ENCODE measurements at regions not wholly inside any gene's neighbourhood (a gene's known extent, or its start where the extent isn't known, plus 50 kb on each side); places are given as distances from the start of the nearest gene placed in this dataset.

DNA sequence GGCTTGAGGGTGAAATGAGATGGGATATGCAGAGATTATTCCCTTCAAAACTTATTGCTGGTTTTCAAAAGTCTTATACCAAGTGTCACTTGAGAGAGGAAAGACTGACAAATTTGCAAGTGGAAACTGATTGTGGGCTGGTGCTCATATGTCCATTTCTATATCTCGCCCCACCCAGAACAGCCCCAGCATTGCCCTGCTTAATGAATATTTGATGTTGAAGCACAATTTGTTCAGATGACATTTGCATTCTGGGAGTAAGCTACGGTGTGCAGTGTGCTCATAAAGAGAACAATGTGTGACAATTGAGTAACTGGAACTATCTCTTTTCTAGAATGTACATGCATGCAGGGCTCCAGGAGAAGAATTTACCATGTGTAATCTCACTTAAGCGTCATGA lies 223.5 kb upstream of the TRPC5 start:
- TF ChIP-seq, protein P1, sequence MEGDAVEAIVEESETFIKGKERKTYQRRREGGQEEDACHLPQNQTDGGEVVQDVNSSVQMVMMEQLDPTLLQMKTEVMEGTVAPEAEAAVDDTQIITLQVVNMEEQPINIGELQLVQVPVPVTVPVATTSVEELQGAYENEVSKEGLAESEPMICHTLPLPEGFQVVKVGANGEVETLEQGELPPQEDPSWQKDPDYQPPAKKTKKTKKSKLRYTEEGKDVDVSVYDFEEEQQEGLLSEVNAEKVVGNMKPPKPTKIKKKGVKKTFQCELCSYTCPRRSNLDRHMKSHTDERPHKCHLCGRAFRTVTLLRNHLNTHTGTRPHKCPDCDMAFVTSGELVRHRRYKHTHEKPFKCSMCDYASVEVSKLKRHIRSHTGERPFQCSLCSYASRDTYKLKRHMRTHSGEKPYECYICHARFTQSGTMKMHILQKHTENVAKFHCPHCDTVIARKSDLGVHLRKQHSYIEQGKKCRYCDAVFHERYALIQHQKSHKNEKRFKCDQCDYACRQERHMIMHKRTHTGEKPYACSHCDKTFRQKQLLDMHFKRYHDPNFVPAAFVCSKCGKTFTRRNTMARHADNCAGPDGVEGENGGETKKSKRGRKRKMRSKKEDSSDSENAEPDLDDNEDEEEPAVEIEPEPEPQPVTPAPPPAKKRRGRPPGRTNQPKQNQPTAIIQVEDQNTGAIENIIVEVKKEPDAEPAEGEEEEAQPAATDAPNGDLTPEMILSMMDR (IDR thresholded peaks at IDR 0.05; ENCODE audit: control extremely low read depth, extremely low read depth): no peak
- Histone ChIP-seq H3K4me3 (no peak overlapping the region), H3K4me1 (ENCODE audit: control insufficient read depth in 5 of 5, insufficient read depth in 5 of 5, low read length in 5 of 5) (no peaks in the 10 kb centered on the region), H3K27me3 (ENCODE audit: control insufficient read depth in 3 of 3, insufficient read depth in 3 of 3, low read length in 2 of 3) (peaks cover 0 to 29% (median 3%) of the 10 kb centered on the region in 3 donors), H3K27ac (ENCODE audit: low read depth in 1 of 2, low read length in 1 of 2) (no peak overlapping the region), H3K9ac (ENCODE audit: insufficient read depth in 1 of 2, low read length in 2 of 2) (no peak overlapping the region), H3K36me3 (ENCODE audit: control insufficient read depth in 4 of 4, insufficient read depth in 4 of 4, low read length in 4 of 4) (no peaks in the 10 kb centered on the region), H3K9me3 (ENCODE audit: control insufficient read depth in 4 of 4, insufficient read depth in 3 of 4, low read length in 3 of 4) (no peaks in the 10 kb centered on the region)
- ATAC-seq (ENCODE audit: insufficient read depth, low FRiP score) (no peak), DNase-seq (no peak)
- 61 to 86% methylated on average over 3 of the region's 3 CpGs for WGBS, 2 donors

DNA sequence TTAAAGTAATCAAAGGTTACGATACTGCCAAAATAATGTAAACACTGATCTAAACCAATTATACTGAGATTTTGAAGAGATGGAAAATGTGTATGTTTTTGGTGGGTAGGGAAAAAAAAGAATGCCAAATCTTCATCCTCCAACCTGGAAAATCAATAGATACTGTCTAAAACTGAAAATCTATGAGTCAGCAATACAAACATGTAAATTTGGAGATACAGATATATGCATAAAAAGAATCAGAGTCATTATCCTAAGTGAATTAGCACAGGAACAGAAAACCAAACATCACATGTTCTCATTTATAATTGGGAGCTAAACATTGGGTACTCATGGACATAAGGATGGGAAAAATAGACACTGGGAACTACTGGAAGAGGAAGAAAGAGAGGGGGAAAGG lies 197.4 kb upstream of the TRPC5 start:
- ATAC-seq (ENCODE audit: insufficient read depth, low FRiP score): no peak
- no peak overlapping the region for H3K9ac ChIP-seq (ENCODE audit: insufficient read depth in 1 of 2, low read length in 2 of 2)

DNA sequence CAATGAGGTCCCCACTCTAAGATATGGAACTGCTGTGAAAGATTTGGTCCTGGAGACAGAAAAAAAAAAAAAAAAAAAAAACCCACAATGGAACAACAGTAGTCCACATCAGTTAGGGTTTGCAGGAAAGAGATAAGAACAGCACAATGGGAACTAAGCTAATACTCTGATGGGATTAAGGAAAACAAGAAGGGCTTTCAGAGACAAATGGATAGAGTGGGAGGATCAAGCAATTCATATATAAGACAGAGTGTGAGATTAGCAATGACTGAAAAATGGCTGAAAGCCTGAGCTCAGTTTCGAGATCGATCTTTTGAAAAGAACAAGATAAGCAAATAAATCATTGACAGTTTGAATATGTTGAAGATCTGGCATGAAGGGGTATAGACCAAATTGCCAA lies 188.4 kb upstream of the TRPC5 start:
- no peak overlapping the region for H3K9ac ChIP-seq (ENCODE audit: insufficient read depth in 1 of 2, low read length in 2 of 2)
- no peaks in the 10 kb centered on the region for H3K36me3 ChIP-seq (ENCODE audit: control insufficient read depth in 4 of 4, insufficient read depth in 4 of 4, low read length in 4 of 4)
- TF ChIP-seq, protein P1 (IDR thresholded peaks at IDR 0.05; ENCODE audit: control extremely low read depth, extremely low read depth): no peak
- H3K4me3 ChIP-seq: no peak overlapping the region
- peaks cover 0 to 16% (median 16%) of the 10 kb centered on the region in 3 donors for H3K27me3 ChIP-seq (ENCODE audit: control insufficient read depth in 3 of 3, insufficient read depth in 3 of 3, low read length in 2 of 3)
- no peak overlapping the region for H3K27ac ChIP-seq (ENCODE audit: low read depth in 1 of 2, low read length in 1 of 2)
- DNase-seq (no peak), ATAC-seq (ENCODE audit: insufficient read depth, low FRiP score) (no peak)
- no peaks in the 10 kb centered on the region for H3K4me1 ChIP-seq (ENCODE audit: control insufficient read depth in 5 of 5, insufficient read depth in 5 of 5, low read length in 5 of 5)
- WGBS, 2 donors: 54 to 64% methylated on average over 2 of the region's 2 CpGs
- H3K9me3 ChIP-seq (ENCODE audit: control insufficient read depth in 4 of 4, insufficient read depth in 3 of 4, low read length in 3 of 4): no peaks in the 10 kb centered on the region

More for the DNA sequence above, 197.4 kb upstream of the TRPC5 start:
- Histone ChIP-seq H3K4me3 (no peak overlapping the region), H3K27ac (ENCODE audit: low read depth in 1 of 2, low read length in 1 of 2) (no peak overlapping the region), H3K9me3 (ENCODE audit: control insufficient read depth in 4 of 4, insufficient read depth in 3 of 4, low read length in 3 of 4) (peaks cover 0 to 4% (median 0%) of the 10 kb centered on the region in 4 donors), H3K4me1 (ENCODE audit: control insufficient read depth in 5 of 5, insufficient read depth in 5 of 5, low read length in 5 of 5) (no peaks in the 10 kb centered on the region), H3K36me3 (ENCODE audit: control insufficient read depth in 4 of 4, insufficient read depth in 4 of 4, low read length in 4 of 4) (no peaks in the 10 kb centered on the region), H3K27me3 (ENCODE audit: control insufficient read depth in 3 of 3, insufficient read depth in 3 of 3, low read length in 2 of 3) (peaks cover 0 to 7% (median 0%) of the 10 kb centered on the region in 3 donors)
- no peak for DNase-seq
- TF ChIP-seq, protein P1 (IDR thresholded peaks at IDR 0.05; ENCODE audit: control extremely low read depth, extremely low read depth): no peak
- 71 to 78% methylated on average over 1 of the region's 1 CpG for WGBS, 2 donors

DNA sequence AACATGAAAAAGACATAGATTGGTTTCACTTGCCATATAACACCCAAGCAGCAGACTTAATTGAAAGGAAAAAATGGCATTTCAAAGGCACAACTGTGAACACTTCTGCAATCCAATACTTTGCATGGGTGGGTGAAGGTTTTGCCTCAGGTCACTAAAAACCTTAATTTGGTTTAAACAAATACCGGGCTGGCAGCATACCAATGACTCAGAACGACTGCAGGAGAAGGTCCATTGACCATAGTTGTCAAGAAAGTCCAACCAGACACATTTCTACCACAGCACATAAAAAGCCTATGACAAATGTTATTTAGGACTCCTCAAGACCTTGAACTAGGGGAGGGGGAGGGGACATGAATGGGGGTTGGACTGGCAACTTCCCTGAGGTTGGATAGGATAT lies 183.6 kb upstream of the TRPC5 start:
- Histone ChIP-seq H3K4me1 (ENCODE audit: control insufficient read depth in 5 of 5, insufficient read depth in 5 of 5, low read length in 5 of 5) (no peaks in the 10 kb centered on the region), H3K36me3 (ENCODE audit: control insufficient read depth in 4 of 4, insufficient read depth in 4 of 4, low read length in 4 of 4) (no peaks in the 10 kb centered on the region), H3K9ac (ENCODE audit: insufficient read depth in 1 of 2, low read length in 2 of 2) (no peak overlapping the region), H3K9me3 (ENCODE audit: control insufficient read depth in 4 of 4, insufficient read depth in 3 of 4, low read length in 3 of 4) (no peaks in the 10 kb centered on the region), H3K27me3 (ENCODE audit: control insufficient read depth in 3 of 3, insufficient read depth in 3 of 3, low read length in 2 of 3) (peaks cover 0 to 21% (median 13%) of the 10 kb centered on the region in 3 donors), H3K4me3 (no peak overlapping the region), H3K27ac (ENCODE audit: low read depth in 1 of 2, low read length in 1 of 2) (no peak overlapping the region)
- ATAC-seq (ENCODE audit: insufficient read depth, low FRiP score): no peak
- TF ChIP-seq, protein P1 (IDR thresholded peaks at IDR 0.05; ENCODE audit: control extremely low read depth, extremely low read depth): no peak
- no peak for DNase-seq
- 42 to 95% methylated on average over 2 of the region's 2 CpGs for WGBS, 2 donors
